ENCODE measurements at regions not wholly inside any gene's neighbourhood (a gene's known extent, or its start where the extent isn't known, plus 50 kb on each side); places are given as distances from the start of the nearest gene placed in this dataset.

- no peak for ATAC-seq
Measured at GRCh38 chr13:70333752-70334151, 225.5 kb upstream of the KLHL1 start.

GRCh38 chr13:70330697-70331361 lies 222.6 kb upstream of the KLHL1 start:
- TF ChIP-seq TCF4 (CRISPR knock-in tag; IDR thresholded peaks at IDR 0.05; ENCODE audit: borderline replicate concordance) (no peak), ISL1 (CRISPR knock-in tag; IDR thresholded peaks at IDR 0.05) (no peak), TOX (CRISPR knock-in tag; IDR thresholded peaks at IDR 0.05; ENCODE audit: borderline replicate concordance) (no peak), POU6F1 (CRISPR knock-in tag; IDR thresholded peaks at IDR 0.05; ENCODE audit: borderline replicate concordance, low read depth) (no peak), ESRRG (CRISPR knock-in tag; IDR thresholded peaks at IDR 0.05) (no peak), RARB (CRISPR knock-in tag; IDR thresholded peaks at IDR 0.05) (no peak), CREB5 (CRISPR knock-in tag; IDR thresholded peaks at IDR 0.05; ENCODE audit: low read depth) (no peak), ZC3H10 (CRISPR knock-in tag; IDR thresholded peaks at IDR 0.05) (no peak), GLIS3 (CRISPR knock-in tag; IDR thresholded peaks at IDR 0.05) (no peak), BACH2 (CRISPR knock-in tag; IDR thresholded peaks at IDR 0.05; ENCODE audit: borderline replicate concordance) (no peak), ZFP3 (CRISPR knock-in tag; IDR thresholded peaks at IDR 0.05) (no peak)
- ATAC-seq = no peak

More at GRCh38 chr13:70333752-70334151, 225.5 kb upstream of the KLHL1 start:
- TF ChIP-seq TCF4 (CRISPR knock-in tag; IDR thresholded peaks at IDR 0.05; ENCODE audit: borderline replicate concordance) (peak; percentile 65; the same call in 1 of the 2 replicates), ZNF565 (CRISPR knock-in tag; conservative IDR thresholded peaks at IDR 0.05; ENCODE audit: low read depth) (no peak)

GRCh38 chr13:70324519-70324918 lies 216.3 kb upstream of the KLHL1 start:
- no peak for TF ChIP-seq SNAI2 (CRISPR knock-in tag; IDR thresholded peaks at IDR 0.05)
- TF ChIP-seq ZFP3 (CRISPR knock-in tag; IDR thresholded peaks at IDR 0.05) = no peak
- no peak for TF ChIP-seq CSDC2 (CRISPR knock-in tag; IDR thresholded peaks at IDR 0.05)
- TF ChIP-seq OSR1 (CRISPR knock-in tag; IDR thresholded peaks at IDR 0.05) = no peak
- no peak for TF ChIP-seq ZFP30 (CRISPR knock-in tag; IDR thresholded peaks at IDR 0.05)
- no peak for TF ChIP-seq CREB5 (CRISPR knock-in tag; IDR thresholded peaks at IDR 0.05; ENCODE audit: low read depth)
- TF ChIP-seq CSRNP3 (CRISPR knock-in tag; IDR thresholded peaks at IDR 0.05) = no peak
- TF ChIP-seq TCF4 (CRISPR knock-in tag; IDR thresholded peaks at IDR 0.05; ENCODE audit: borderline replicate concordance) = no peak
- no peak for TF ChIP-seq ESRRG (CRISPR knock-in tag; IDR thresholded peaks at IDR 0.05)
- no peak for ATAC-seq

GRCh38 chr13:70311191-70311590 lies 202.9 kb upstream of the KLHL1 start:
- ATAC-seq = no peak
- TF ChIP-seq ESRRG (CRISPR knock-in tag; IDR thresholded peaks at IDR 0.05) = no peak

GRCh38 chr13:70310396-70311119 lies 202.3 kb upstream of the KLHL1 start:
- ATAC-seq = peak; percentile 97
- TF ChIP-seq ZNF70 (CRISPR knock-in tag; IDR thresholded peaks at IDR 0.05) (no peak), ZC3H10 (CRISPR knock-in tag; IDR thresholded peaks at IDR 0.05) (no peak), ZNF565 (CRISPR knock-in tag; conservative IDR thresholded peaks at IDR 0.05; ENCODE audit: low read depth) (no peak), ESRRG (CRISPR knock-in tag; IDR thresholded peaks at IDR 0.05) (no peak), ISL1 (CRISPR knock-in tag; IDR thresholded peaks at IDR 0.05) (no peak), GLIS3 (CRISPR knock-in tag; IDR thresholded peaks at IDR 0.05) (no peak), RARB (CRISPR knock-in tag; IDR thresholded peaks at IDR 0.05) (no peak), PATZ1 (CRISPR knock-in tag; IDR thresholded peaks at IDR 0.05; ENCODE audit: borderline replicate concordance) (no peak), ZFP3 (CRISPR knock-in tag; IDR thresholded peaks at IDR 0.05) (no peak), TOX (CRISPR knock-in tag; IDR thresholded peaks at IDR 0.05; ENCODE audit: borderline replicate concordance) (no peak)

Measured in SK-N-SH treated with all-trans-retinoic acid at 6 μM for 48 hours (cell line).